Small intestine (tissue), 7 donors: ENCODE measurements at regions not wholly inside any gene's neighbourhood (a gene's known extent, or its start where the extent isn't known, plus 50 kb on each side); places are given as distances from the start of the nearest gene placed in this dataset.

ENCODE experiments used
- DNase-seq, 2 donors: peaks; one replicate each; pipeline versions ENCODE4 v3.0.0 to v3.0.0-alpha.2; 2013
- FAIRE-seq: peaks from 2 replicates; lab custom pipeline; 2012; peaks lifted over from hg19 to GRCh38; lab: Jason Lieb, UNC
- H3K27ac ChIP-seq, 3 donors: one replicate each; pipeline ENCODE4 v1.5.1; 2013; ENCODE audit warnings: low read length in 2 of 3, mild to moderate bottlenecking in 2 of 3, control low read depth in 1 of 3, inconsistent platforms in 1 of 3, low read depth in 1 of 3, moderate library complexity in 1 of 3
- H3K27me3 ChIP-seq, 3 donors: one replicate each; pipeline ENCODE4 v1.6.1; 2013; ENCODE audit warnings: low read length in 3 of 3, inconsistent platforms in 1 of 3; ENCODE audit not compliant: control insufficient read depth in 3 of 3, insufficient read depth in 3 of 3
- H3K36me3 ChIP-seq, 3 donors: one replicate each; pipeline ENCODE4 v1.6.1; 2013; ENCODE audit warnings: low read length in 3 of 3, inconsistent platforms in 1 of 3, low read depth in 1 of 3, mild to moderate bottlenecking in 1 of 3, moderate library complexity in 1 of 3; ENCODE audit not compliant: control insufficient read depth in 3 of 3, insufficient read depth in 2 of 3
- H3K4me1 ChIP-seq, 3 donors: one replicate each; pipeline ENCODE4 v1.6.1; 2013; ENCODE audit warnings: low read length in 2 of 3, inconsistent platforms in 1 of 3, low read depth in 1 of 3, mild to moderate bottlenecking in 1 of 3, moderate library complexity in 1 of 3; ENCODE audit not compliant: control insufficient read depth in 3 of 3, insufficient read depth in 2 of 3
- H3K4me3 ChIP-seq, 3 donors: one replicate each; pipeline ENCODE4 v1.5.1; 2013; ENCODE audit warnings: low read length in 3 of 3, control low read depth in 1 of 3, inconsistent platforms in 1 of 3, low read depth in 1 of 3, mild to moderate bottlenecking in 1 of 3, moderate library complexity in 1 of 3
- H3K9me3 ChIP-seq, 2 donors: one replicate each; pipeline ENCODE4 v1.6.1; 2013; ENCODE audit warnings: low read depth in 1 of 2, low read length in 1 of 2; ENCODE audit not compliant: control insufficient read depth in 2 of 2, insufficient read depth in 1 of 2
- whole genome bisulfite sequencing, 3 donors: extraction: QIAGEN DNeasy Blood & Tissue Kit; methylation state at CpG; one replicate each; pipeline ENCODE4 v1.1.7; 2013; 5-methylcytosine and 5-hydroxymethylcytosine counted together
- donor health status: healthy with polysubstance abuse.
- donor health status: control.
- donor health status: control.
- donor health status: Bipolar disorder and iron deficiency.
- donor health status: healthy.

- H3K27me3 ChIP-seq = no peaks in the 10 kb centered on the region
- WGBS, 3 donors = 42 to 79% (median 60%) methylated on average over 3 of the region's 3 CpGs
- H3K9me3 ChIP-seq = no peaks in the 10 kb centered on the region
- H3K36me3 ChIP-seq = no peaks in the 10 kb centered on the region
- H3K4me3 ChIP-seq = no peak overlapping the region
- no peak for FAIRE-seq
- no peaks in the 10 kb centered on the region for H3K4me1 ChIP-seq
- no peak overlapping the region for H3K27ac ChIP-seq
- no peak for DNase-seq
Measured at GRCh38 chrX:85516131-85516530, 136.7 kb upstream of the POF1B start.

DNA sequence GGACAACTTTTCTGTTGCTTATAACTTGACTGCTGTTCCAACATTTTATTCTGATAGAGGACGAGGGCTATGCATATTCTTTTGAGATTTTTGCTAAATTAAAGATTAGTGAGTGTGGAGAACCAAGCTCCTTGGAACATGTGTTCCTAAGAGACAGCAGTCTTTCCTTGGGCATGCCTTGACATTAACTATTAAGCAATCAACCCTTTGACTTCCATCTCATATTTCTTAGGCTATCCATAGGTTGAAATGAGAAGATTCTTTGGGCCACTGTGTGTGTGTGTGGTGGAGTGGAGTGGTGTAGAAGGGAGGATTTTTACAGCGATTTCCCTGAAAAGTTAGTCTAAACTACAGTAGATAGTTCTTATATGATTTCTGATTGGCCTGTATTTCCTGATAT is 127.4 kb upstream of the POF1B start:
- Histone ChIP-seq H3K27ac (no peak overlapping the region), H3K36me3 (no peaks in the 10 kb centered on the region), H3K4me1 (no peaks in the 10 kb centered on the region), H3K27me3 (no peaks in the 10 kb centered on the region), H3K9me3 (no peaks in the 10 kb centered on the region), H3K4me3 (no peak overlapping the region)
- no peak for FAIRE-seq
- WGBS, 3 donors = 50 to 77% (median 71%) methylated on average over 2 of the region's 2 CpGs
- DNase-seq = no peak

- FAIRE-seq = no peak
- WGBS, 3 donors = 61 to 79% (median 74%) methylated on average over 2 of the region's 2 CpGs
Measured at GRCh38 chrX:85505801-85506200, 126.3 kb upstream of the POF1B start.

DNA sequence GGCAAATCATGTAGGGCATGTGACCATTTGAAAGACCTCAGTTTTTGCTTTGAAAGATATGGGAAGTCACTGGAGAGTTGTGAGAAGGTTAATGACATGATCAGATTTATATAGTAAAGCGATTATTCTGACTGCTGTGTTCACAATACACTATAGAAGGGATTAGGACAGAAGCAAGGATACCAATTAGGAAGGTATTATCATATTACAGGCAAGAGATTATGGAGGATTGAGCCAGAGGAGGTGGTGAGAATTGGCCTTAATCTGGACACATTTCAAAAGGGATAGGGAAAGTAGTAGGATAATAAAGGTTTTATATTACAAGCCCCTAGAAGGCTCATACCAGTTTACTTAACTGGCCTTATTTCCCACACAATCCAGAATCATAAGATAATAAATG is 124.9 kb upstream of the POF1B start:
- no peak overlapping the region for H3K27ac ChIP-seq
- no peak for FAIRE-seq
- no peaks in the 10 kb centered on the region for H3K4me1 ChIP-seq

More at GRCh38 chrX:85505801-85506200, 126.3 kb upstream of the POF1B start:
- no peak for DNase-seq
- Histone ChIP-seq H3K27me3 (no peaks in the 10 kb centered on the region), H3K4me3 (no peak overlapping the region), H3K4me1 (no peaks in the 10 kb centered on the region), H3K36me3 (no peaks in the 10 kb centered on the region), H3K27ac (no peak overlapping the region), H3K9me3 (no peaks in the 10 kb centered on the region)

DNA sequence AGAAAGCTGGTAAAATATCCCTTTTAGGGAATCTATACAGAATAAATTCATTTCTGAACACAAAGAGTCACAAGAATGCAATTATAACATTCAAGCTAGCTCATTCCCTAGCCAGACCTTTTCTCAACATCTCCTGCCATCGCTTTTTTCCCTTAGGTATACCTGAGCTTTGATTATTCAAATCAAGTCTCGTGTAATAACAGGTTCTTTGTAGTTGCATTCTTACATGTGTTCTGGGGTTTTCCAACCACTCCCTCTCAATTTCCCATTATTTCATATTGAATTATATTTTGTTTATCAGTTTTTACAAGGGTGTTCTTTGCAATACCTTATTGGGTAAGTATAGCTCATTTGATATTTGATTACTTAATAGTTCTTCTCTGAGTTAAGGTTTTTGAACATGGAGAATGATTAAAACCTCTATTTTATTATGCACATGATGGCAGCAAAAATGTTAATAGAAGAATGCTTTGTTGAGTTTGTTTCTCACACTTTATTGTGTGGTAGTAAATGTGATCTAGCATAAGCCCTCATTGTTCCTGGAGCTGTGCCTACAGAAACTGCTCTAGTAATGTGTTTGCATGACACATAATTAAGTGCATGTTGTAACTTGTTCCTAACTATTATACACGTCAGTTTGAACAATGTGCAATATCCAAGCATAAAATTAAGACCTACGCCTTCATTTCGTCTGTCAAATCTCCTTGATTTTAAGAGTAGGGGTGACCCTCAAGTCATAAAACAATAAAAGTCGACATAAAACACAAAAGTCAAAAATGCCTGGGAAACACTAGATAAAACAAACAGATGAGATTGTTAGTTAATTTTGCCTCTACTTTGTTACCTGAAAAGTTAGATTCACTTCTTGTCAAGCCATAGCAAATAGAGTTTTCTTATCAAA is 124.0 kb upstream of the POF1B start:
- no peak overlapping the region for H3K27ac ChIP-seq
- 19 to 47% (median 25%) methylated on average over 6 of the region's 6 CpGs for WGBS, 3 donors
- DNase-seq (peak; percentile 9 to 33), FAIRE-seq (peak; percentile 51)
- H3K9me3 ChIP-seq = no peaks in the 10 kb centered on the region
- no peaks in the 10 kb centered on the region for H3K4me1 ChIP-seq
- no peak overlapping the region for H3K4me3 ChIP-seq
- no peaks in the 10 kb centered on the region for H3K36me3 ChIP-seq
- H3K27me3 ChIP-seq = no peaks in the 10 kb centered on the region

More for the DNA sequence above, 124.9 kb upstream of the POF1B start:
- Histone ChIP-seq H3K9me3 (no peaks in the 10 kb centered on the region), H3K36me3 (no peaks in the 10 kb centered on the region), H3K27me3 (no peaks in the 10 kb centered on the region), H3K4me3 (no peak overlapping the region)
- no peak for DNase-seq
- WGBS, 3 donors = 33 to 78% (median 36%) methylated on average over 1 of the region's 1 CpG

GRCh38 chrX:85501349-85501748 is 121.9 kb upstream of the POF1B start:
- WGBS, 3 donors = 52 to 82% (median 69%) methylated on average over 3 of the region's 3 CpGs
- Histone ChIP-seq H3K4me3 (no peak overlapping the region), H3K27ac (no peak overlapping the region), H3K4me1 (no peaks in the 10 kb centered on the region), H3K27me3 (no peaks in the 10 kb centered on the region), H3K9me3 (no peaks in the 10 kb centered on the region), H3K36me3 (no peaks in the 10 kb centered on the region)
- FAIRE-seq (no peak), DNase-seq (no peak)

DNA sequence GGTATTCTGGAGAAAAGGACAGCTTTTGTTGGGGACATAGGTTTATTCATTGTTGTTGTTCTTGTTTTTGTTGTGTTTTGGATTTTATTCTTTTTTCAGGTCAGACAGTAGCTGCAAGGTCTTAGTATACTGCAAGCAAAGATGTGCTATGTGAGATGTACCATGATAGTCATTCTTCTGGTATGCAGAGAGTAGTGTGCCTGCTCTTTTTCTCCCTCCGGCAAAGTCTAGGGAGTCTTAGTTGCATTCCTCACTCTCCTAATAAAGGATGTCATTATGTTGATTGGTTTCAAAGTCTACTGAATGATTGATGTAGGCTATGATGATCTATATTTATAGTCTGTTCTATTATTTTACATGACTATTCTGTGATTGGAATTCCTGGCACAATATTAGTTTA is 119.9 kb upstream of the POF1B start:
- 20 to 63% (median 50%) methylated on average over 1 of the region's 1 CpG for WGBS, 3 donors
- no peaks in the 10 kb centered on the region for H3K27me3 ChIP-seq
- H3K9me3 ChIP-seq = no peaks in the 10 kb centered on the region
- FAIRE-seq (no peak), DNase-seq (no peak)
- H3K4me3 ChIP-seq = no peak overlapping the region
- no peaks in the 10 kb centered on the region for H3K36me3 ChIP-seq
- no peak overlapping the region for H3K27ac ChIP-seq
- no peaks in the 10 kb centered on the region for H3K4me1 ChIP-seq

- Histone ChIP-seq H3K4me3 (no peak overlapping the region), H3K27me3 (no peaks in the 10 kb centered on the region), H3K36me3 (no peaks in the 10 kb centered on the region), H3K27ac (no peak overlapping the region), H3K9me3 (no peaks in the 10 kb centered on the region), H3K4me1 (no peaks in the 10 kb centered on the region)
- FAIRE-seq (peak; percentile 76), DNase-seq (no peak)
- 58 to 75% (median 74%) methylated on average over 3 of the region's 3 CpGs for WGBS, 3 donors
Measured at GRCh38 chrX:85493821-85494220, 114.4 kb upstream of the POF1B start.
